GM23248 (cell line): ENCODE measurements at regions not wholly inside any gene's neighbourhood (a gene's known extent, or its start where the extent isn't known, plus 50 kb on each side); places are given as distances from the start of the nearest gene placed in this dataset.

Experiments
- EZH2 ChIP-seq: fragments of 200-600 bp; sonication (generic); IDR thresholded peaks from 2 replicates; pipeline ENCODE4 v1.6.1; 2018; ENCODE audit warnings: antibody characterized with exemption, mild to moderate bottlenecking; ENCODE audit not compliant: insufficient read depth, poor library complexity, severe bottlenecking
- EZH2phosphoT487 ChIP-seq: fragments of 200-600 bp; sonication (generic); IDR thresholded peaks from 2 replicates; pipeline ENCODE4 v1.6.1; 2018; ENCODE audit warnings: antibody characterized with exemption, moderate library complexity, mild to moderate bottlenecking, low read depth; ENCODE audit not compliant: insufficient read depth

- TF ChIP-seq EZH2 = no peak
- no peak for TF ChIP-seq EZH2phosphoT487
Observed at GRCh38 chr9:103894184-103894583, 199.9 kb upstream of the SMC2 start.
